Natural killer cell (primary cell): ENCODE measurements at regions not wholly inside any gene's neighbourhood (a gene's known extent, or its start where the extent isn't known, plus 50 kb on each side); places are given as distances from the start of the nearest gene placed in this dataset.

Source experiments
- ATAC-seq, 3 donors: fragments of 150-1000 bp in 2 of 3; fragments of 200-7000 bp in 1 of 3; cut with Tn5 transposase; 1 replicate in 1 of 3; 2 replicates in 2 of 3; pipeline ENCODE4 v1.10.0; 2021; ENCODE audit warnings: mild to moderate bottlenecking in 2 of 3, moderate library complexity in 2 of 3
- DNase-seq, 2 donors: peaks; one replicate each; pipeline versions ENCODE4 v3.0.0 to v3.0.0-alpha.2; 2013 to 2021; ENCODE audit warnings: mixed read lengths in 1 of 2
- H3K27ac ChIP-seq: one replicate; pipeline ENCODE4 v1.5.1; 2013; ENCODE audit warnings: mild to moderate bottlenecking, low read length
- H3K27me3 ChIP-seq: one replicate; pipeline ENCODE4 v1.6.1; 2013; ENCODE audit warnings: low read length; ENCODE audit not compliant: control insufficient read depth, insufficient read depth
- H3K36me3 ChIP-seq: one replicate; pipeline ENCODE4 v1.6.1; 2013; ENCODE audit warnings: low read length; ENCODE audit not compliant: control insufficient read depth, insufficient read depth
- H3K4me1 ChIP-seq: one replicate; pipeline ENCODE4 v1.6.1; 2013; ENCODE audit warnings: low read length; ENCODE audit not compliant: control insufficient read depth, insufficient read depth
- H3K4me3 ChIP-seq: one replicate; pipeline ENCODE4 v1.5.1; 2013; ENCODE audit warnings: low read length
- H3K9me3 ChIP-seq: one replicate; pipeline ENCODE4 v1.6.1; 2013; ENCODE audit warnings: low read length; ENCODE audit not compliant: control insufficient read depth, insufficient read depth
- H3K27ac Mint-ChIP-seq, 2 donors: one replicate each; pipeline ENCODE4 v1.8.0; 2022; ENCODE audit warnings: mild to moderate bottlenecking in 2 of 2, mixed read lengths in 2 of 2, moderate library complexity in 1 of 2
- H3K27me3 Mint-ChIP-seq, 2 donors: one replicate each; pipeline ENCODE4 v1.8.0; 2022; ENCODE audit warnings: low read depth in 2 of 2, mixed read lengths in 2 of 2
- H3K36me3 Mint-ChIP-seq: one replicate; pipeline ENCODE4 v1.8.0; 2022; ENCODE audit warnings: mixed read lengths
- H3K4me1 Mint-ChIP-seq, 2 donors: one replicate each; pipeline ENCODE4 v1.8.0; 2022; ENCODE audit warnings: mixed read lengths in 2 of 2
- H3K4me3 Mint-ChIP-seq: one replicate; pipeline ENCODE4 v1.8.0; 2022; ENCODE audit warnings: mild to moderate bottlenecking, moderate library complexity, mixed read lengths
- H3K9me3 Mint-ChIP-seq, 2 donors: one replicate each; pipeline ENCODE4 v1.8.0; 2022; ENCODE audit warnings: mixed read lengths in 2 of 2
- CTCF ChIP-seq: fragments of 200-600 bp; IDR thresholded peaks from one replicate; pipeline ENCODE4 v1.8.0; 2022; ENCODE audit warnings: antibody characterized with exemption
- WGBS: methylation state at CpG from one replicate; pipeline ENCODE4 v1.1.7; 2013; ENCODE audit warnings: missing lambda C conversion rate; ENCODE audit not compliant: insufficient coverage; 5-methylcytosine and 5-hydroxymethylcytosine counted together
- intact Hi-C: fragments of 100-400 bp; cut with micrococcal nuclease; formaldehyde crosslinking; loops from one replicate; pipeline ENCODE4 v1.14.2; 2022

DNA sequence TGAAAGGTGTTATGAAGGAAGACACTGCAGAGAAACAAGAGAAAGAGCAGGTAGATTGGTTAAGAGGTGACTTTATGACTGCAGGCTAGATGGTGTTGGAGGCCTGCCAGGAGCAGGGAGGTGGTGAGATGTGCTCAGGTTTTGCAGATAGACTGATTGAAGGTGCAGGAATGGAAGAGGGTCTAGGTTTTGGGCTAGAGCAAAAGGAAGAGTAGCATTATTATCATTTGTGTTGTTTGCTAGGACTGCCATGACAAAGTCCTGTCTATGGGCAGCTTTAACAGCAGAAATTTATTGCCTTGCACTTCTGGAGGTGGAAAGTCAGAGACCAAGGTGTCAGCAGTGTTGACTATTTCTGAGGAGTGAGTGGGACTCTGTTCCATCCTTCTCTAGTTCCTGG lies 172.9 kb upstream of the SOX11 start:
- Mint-ChIP-seq H3K27ac (no peak overlapping the region), H3K4me3 (no peak overlapping the region), H3K9me3 (peaks cover 0 to 2% of the 10 kb centered on the region in 2 donors), H3K36me3 (no peaks in the 10 kb centered on the region), H3K4me1 (no peaks in the 10 kb centered on the region), H3K27me3 (no peaks in the 10 kb centered on the region)
- no peak for ATAC-seq
- no peak for TF ChIP-seq CTCF
- H3K27ac ChIP-seq: no peak overlapping the region
- DNase-seq: no peak
- H3K4me3 ChIP-seq: no peak overlapping the region
- H3K27me3 ChIP-seq: no peaks in the 10 kb centered on the region
- H3K4me1 ChIP-seq: no peaks in the 10 kb centered on the region
- intact Hi-C loops: no loop called here
- H3K36me3 ChIP-seq: no peaks in the 10 kb centered on the region
- no peaks in the 10 kb centered on the region for H3K9me3 ChIP-seq

GRCh38 chr2:5520463-5520972 lies 171.7 kb upstream of the SOX11 start:
- no peak for TF ChIP-seq CTCF
- H3K27ac Mint-ChIP-seq: no peak overlapping the region
- no peaks in the 10 kb centered on the region for H3K36me3 ChIP-seq
- no peaks in the 10 kb centered on the region for H3K9me3 ChIP-seq
- 62% methylated on average over 7 of the region's 7 CpGs for WGBS
- H3K9me3 Mint-ChIP-seq: peaks cover 0 to 2% of the 10 kb centered on the region in 2 donors
- intact Hi-C loops: no loop called here
- no peak overlapping the region for H3K27ac ChIP-seq
- H3K4me1 ChIP-seq: no peaks in the 10 kb centered on the region
- H3K4me3 Mint-ChIP-seq: no peak overlapping the region
- ATAC-seq: no peak
- no peaks in the 10 kb centered on the region for H3K4me1 Mint-ChIP-seq
- no peak for DNase-seq
- no peaks in the 10 kb centered on the region for H3K27me3 Mint-ChIP-seq
- no peaks in the 10 kb centered on the region for H3K36me3 Mint-ChIP-seq
- no peaks in the 10 kb centered on the region for H3K27me3 ChIP-seq
- H3K4me3 ChIP-seq: no peak overlapping the region

DNA sequence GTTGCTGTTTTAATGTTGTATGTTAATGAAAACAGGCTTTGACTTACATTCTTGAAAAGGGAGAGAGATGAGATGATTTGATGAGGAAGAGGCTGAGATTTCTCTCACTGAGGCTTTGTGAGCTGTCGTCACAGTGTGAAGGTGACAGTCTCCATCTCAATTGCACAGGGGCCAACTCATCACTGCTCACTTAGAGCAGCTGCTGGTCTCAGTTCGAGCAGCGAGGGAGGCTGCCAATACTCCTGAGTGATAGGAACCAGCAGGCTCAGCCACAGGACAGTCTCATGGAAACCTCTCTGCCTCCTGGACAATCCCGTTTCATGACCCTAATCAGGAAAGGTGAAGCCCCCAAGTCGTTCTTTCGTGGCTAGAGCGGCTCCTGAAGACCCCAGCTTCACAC lies 170.7 kb upstream of the SOX11 start:
- Mint-ChIP-seq H3K4me3 (no peak overlapping the region), H3K27ac (no peak overlapping the region), H3K4me1 (no peaks in the 10 kb centered on the region), H3K9me3 (peaks cover 1 to 3% of the 10 kb centered on the region in 2 donors), H3K27me3 (no peaks in the 10 kb centered on the region), H3K36me3 (no peaks in the 10 kb centered on the region)
- Histone ChIP-seq H3K4me3 (no peak overlapping the region), H3K27ac (no peak overlapping the region), H3K27me3 (no peaks in the 10 kb centered on the region), H3K36me3 (no peaks in the 10 kb centered on the region), H3K4me1 (no peaks in the 10 kb centered on the region), H3K9me3 (no peaks in the 10 kb centered on the region)
- DNase-seq (no peak), ATAC-seq (no peak)
- no peak for TF ChIP-seq CTCF
- intact Hi-C loops: no loop called here
- 69% methylated on average over 7 of the region's 7 CpGs for WGBS

GRCh38 chr2:5524551-5524950 lies 167.6 kb upstream of the SOX11 start:
- ATAC-seq (no peak), DNase-seq (no peak)
- H3K27ac ChIP-seq: no peak overlapping the region
- H3K9me3 ChIP-seq: peaks cover 3% of the 10 kb centered on the region
- WGBS: 100% methylated on average over 1 of the region's 1 CpG
- H3K27me3 ChIP-seq: no peaks in the 10 kb centered on the region
- Mint-ChIP-seq H3K27me3 (no peaks in the 10 kb centered on the region), H3K9me3 (peaks cover 3 to 5% of the 10 kb centered on the region in 2 donors), H3K4me1 (no peaks in the 10 kb centered on the region), H3K4me3 (no peak overlapping the region), H3K27ac (no peak overlapping the region), H3K36me3 (no peaks in the 10 kb centered on the region)
- no peaks in the 10 kb centered on the region for H3K36me3 ChIP-seq
- H3K4me1 ChIP-seq: no peaks in the 10 kb centered on the region
- no peak for TF ChIP-seq CTCF
- H3K4me3 ChIP-seq: no peak overlapping the region
- intact Hi-C loops: no loop called here
